ENCODE measurements at regions not wholly inside any gene's neighbourhood (a gene's known extent, or its start where the extent isn't known, plus 50 kb on each side); places are given as distances from the start of the nearest gene placed in this dataset.

- H3K36me3 ChIP-seq (replicated peaks in 1 of 2; ENCODE audit: control insufficient read depth in 1 of 2, insufficient read depth in 2 of 2, low read length in 1 of 2), result no peaks in the 10 kb centered on the region
- POLR2A ChIA-PET, result no interaction called here
- TF ChIP-seq TAF1 (IDR thresholded peaks at IDR 0.05; ENCODE audit: borderline replicate concordance, low read depth, low read length) (no peak), SMC3 (IDR thresholded peaks at IDR 0.05; ENCODE audit: low read depth, low read length) (no peak), CHD2 (IDR thresholded peaks at IDR 0.05; ENCODE audit: low read length, partially characterized antibody) (no peak), JUND (IDR thresholded peaks at IDR 0.05) (no peak), FOXM1 (IDR thresholded peaks at IDR 0.05; ENCODE audit: low read depth) (no peak), NRF1 (IDR thresholded peaks at IDR 0.05; ENCODE audit: low read depth, low read length) (no peak)
Observed at GRCh38 chr6:98292810-98293209, 541.6 kb upstream of the POU3F2 start.

GRCh38 chr6:98295515-98296175, 538.7 kb upstream of the POU3F2 start:
- Histone ChIP-seq H3K27me3 (ENCODE audit: insufficient read depth) (no peaks in the 10 kb centered on the region), H3K4me3 (ENCODE audit: low read depth in 2 of 2, low read length in 1 of 2) (no peak overlapping the region), H3K36me3 (replicated peaks in 1 of 2; ENCODE audit: control insufficient read depth in 1 of 2, insufficient read depth in 2 of 2, low read length in 1 of 2) (no peaks in the 10 kb centered on the region), H3K9me3 (no peaks in the 10 kb centered on the region), H2AFZ (ENCODE audit: low read depth) (no peak overlapping the region), H3K9ac (no peak overlapping the region), H4K20me1 (ENCODE audit: insufficient read depth) (no peaks in the 10 kb centered on the region), H3K79me2 (ENCODE audit: insufficient read depth) (no peaks in the 10 kb centered on the region), H3K4me2 (no peak overlapping the region), H3F3A (replicated peaks; ENCODE audit: insufficient read depth) (no peaks in the 10 kb centered on the region), H3K4me1 (ENCODE audit: control insufficient read depth in 1 of 2, insufficient read depth in 2 of 2, low read depth in 1 of 2, low read length in 1 of 2) (no peaks in the 10 kb centered on the region), H3K9me2 (no peaks in the 10 kb centered on the region), H3K27ac (ENCODE audit: low read depth in 2 of 2, low read length in 1 of 2) (no peak overlapping the region)
- TF ChIP-seq TAF1 (IDR thresholded peaks at IDR 0.05; ENCODE audit: borderline replicate concordance, low read depth, low read length) (no peak), NFIC (IDR thresholded peaks at IDR 0.05; ENCODE audit: borderline replicate concordance) (no peak), EZH2phosphoT487 (IDR thresholded peaks at IDR 0.05; ENCODE audit: borderline replicate concordance, low read depth) (no peak), REST (IDR thresholded peaks at IDR 0.05; ENCODE audit: low read depth, low read length) (no peak), EP300 (IDR thresholded peaks at IDR 0.05; ENCODE audit: borderline replicate concordance in 1 of 2, low read depth in 1 of 2, low read length in 1 of 2) (no peak), CHD2 (IDR thresholded peaks at IDR 0.05; ENCODE audit: low read length, partially characterized antibody) (no peak), CTCF (IDR thresholded peaks at IDR 0.05) (no peak), FOXJ3 (CRISPR knock-in tag; IDR thresholded peaks at IDR 0.05) (no peak), FOSL2 (IDR thresholded peaks at IDR 0.05; ENCODE audit: borderline replicate concordance, low read depth) (no peak), TCF12 (IDR thresholded peaks at IDR 0.05) (no peak), USF2 (IDR thresholded peaks at IDR 0.05; ENCODE audit: borderline replicate concordance, low read depth, low read length) (no peak), GATA2 (CRISPR knock-in tag; IDR thresholded peaks at IDR 0.05) (no peak), FOXM1 (IDR thresholded peaks at IDR 0.05; ENCODE audit: low read depth) (no peak), RCOR1 (IDR thresholded peaks at IDR 0.05; ENCODE audit: low read length) (no peak), GABPA (IDR thresholded peaks at IDR 0.05; ENCODE audit: low read depth) (no peak), MAX (IDR thresholded peaks at IDR 0.05; ENCODE audit: low read depth) (no peak)
- 28% methylated on average over 5 of the region's 5 CpGs for WGBS (ENCODE audit: low lambda C conversion rate)
- DNase-seq, result no peak
- CTCF ChIA-PET, result interaction anchor here (1.1 to 1.2 kb wide), 2 partner anchors 13 to 98 kb away, joined by 3 read pairs; no protein-coding TSS in a partner anchor
- POLR2A ChIA-PET, result no interaction called here

More at GRCh38 chr6:98292810-98293209, 541.6 kb upstream of the POU3F2 start:
- CTCF ChIA-PET, result no interaction called here
- Histone ChIP-seq H3K27ac (ENCODE audit: low read depth in 2 of 2, low read length in 1 of 2) (no peak overlapping the region), H3K4me1 (ENCODE audit: control insufficient read depth in 1 of 2, insufficient read depth in 2 of 2, low read depth in 1 of 2, low read length in 1 of 2) (no peaks in the 10 kb centered on the region), H3K27me3 (ENCODE audit: insufficient read depth) (no peaks in the 10 kb centered on the region), H3K79me2 (ENCODE audit: insufficient read depth) (no peaks in the 10 kb centered on the region), H3F3A (replicated peaks; ENCODE audit: insufficient read depth) (no peaks in the 10 kb centered on the region), H3K9me3 (no peaks in the 10 kb centered on the region), H3K4me2 (no peak overlapping the region), H3K9me2 (no peaks in the 10 kb centered on the region), H4K20me1 (ENCODE audit: insufficient read depth) (no peaks in the 10 kb centered on the region), H3K4me3 (ENCODE audit: low read depth in 2 of 2, low read length in 1 of 2) (no peak overlapping the region), H2AFZ (ENCODE audit: low read depth) (no peak overlapping the region), H3K9ac (no peak overlapping the region)
- 38% methylated on average over 3 of the region's 3 CpGs for WGBS (ENCODE audit: low lambda C conversion rate)
- DNase-seq, result no peak
